ENCODE measurements at regions not wholly inside any gene's neighbourhood (a gene's known extent, or its start where the extent isn't known, plus 50 kb on each side); places are given as distances from the start of the nearest gene placed in this dataset.

DNA sequence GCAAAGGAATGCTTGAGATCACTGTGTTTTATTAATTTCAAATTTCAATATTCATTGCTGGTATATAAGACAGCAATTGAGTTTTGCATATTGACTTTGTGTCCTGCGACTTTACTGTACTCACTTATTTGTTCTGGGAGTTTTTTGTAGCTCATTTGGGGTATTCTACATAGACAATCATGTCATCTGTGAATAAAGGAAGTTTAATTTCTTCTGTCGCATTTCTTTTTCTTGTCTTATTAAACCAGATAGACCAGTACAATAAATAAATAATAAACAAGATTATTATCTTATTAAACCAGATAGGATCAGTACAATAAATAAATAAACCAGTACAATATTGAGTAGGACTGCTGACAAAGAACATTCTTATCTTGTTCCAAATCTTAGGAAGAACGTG is 448.2 kb downstream of the RPS24 start:
- TF ChIP-seq, protein P1, sequence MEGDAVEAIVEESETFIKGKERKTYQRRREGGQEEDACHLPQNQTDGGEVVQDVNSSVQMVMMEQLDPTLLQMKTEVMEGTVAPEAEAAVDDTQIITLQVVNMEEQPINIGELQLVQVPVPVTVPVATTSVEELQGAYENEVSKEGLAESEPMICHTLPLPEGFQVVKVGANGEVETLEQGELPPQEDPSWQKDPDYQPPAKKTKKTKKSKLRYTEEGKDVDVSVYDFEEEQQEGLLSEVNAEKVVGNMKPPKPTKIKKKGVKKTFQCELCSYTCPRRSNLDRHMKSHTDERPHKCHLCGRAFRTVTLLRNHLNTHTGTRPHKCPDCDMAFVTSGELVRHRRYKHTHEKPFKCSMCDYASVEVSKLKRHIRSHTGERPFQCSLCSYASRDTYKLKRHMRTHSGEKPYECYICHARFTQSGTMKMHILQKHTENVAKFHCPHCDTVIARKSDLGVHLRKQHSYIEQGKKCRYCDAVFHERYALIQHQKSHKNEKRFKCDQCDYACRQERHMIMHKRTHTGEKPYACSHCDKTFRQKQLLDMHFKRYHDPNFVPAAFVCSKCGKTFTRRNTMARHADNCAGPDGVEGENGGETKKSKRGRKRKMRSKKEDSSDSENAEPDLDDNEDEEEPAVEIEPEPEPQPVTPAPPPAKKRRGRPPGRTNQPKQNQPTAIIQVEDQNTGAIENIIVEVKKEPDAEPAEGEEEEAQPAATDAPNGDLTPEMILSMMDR (IDR thresholded peaks at IDR 0.05): no peak
- no peak for TF ChIP-seq POLR2AphosphoS5 (IDR thresholded peaks at IDR 0.05)

Measured in suprapubic skin (tissue), 3 donors.